ENCODE measurements at regions not wholly inside any gene's neighbourhood (a gene's known extent, or its start where the extent isn't known, plus 50 kb on each side); places are given as distances from the start of the nearest gene placed in this dataset.

DNA sequence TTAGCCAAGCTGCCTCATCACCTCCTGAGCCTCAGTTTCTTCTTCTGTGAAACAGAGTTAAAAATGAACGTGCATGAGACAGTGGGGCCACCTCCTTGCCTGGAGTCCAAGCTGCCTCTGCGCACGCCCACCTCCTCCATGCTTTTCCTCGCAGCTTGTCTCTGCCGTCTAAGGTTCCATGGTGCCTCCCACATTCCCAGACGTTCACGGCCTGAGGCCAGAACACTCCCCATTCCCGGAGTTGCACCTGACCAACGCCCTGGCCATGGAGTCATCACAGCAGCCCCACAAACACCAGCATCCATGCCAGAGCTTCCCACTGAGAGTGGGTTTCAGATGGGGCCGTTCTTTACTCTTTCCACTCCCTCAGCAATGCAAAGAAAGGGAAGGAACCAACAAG lies 183.0 kb upstream of the FOXF1 start:
- DNase-seq (ENCODE audit: low read depth in 4 of 4, low spot score in 2 of 4), result no peak

DNA sequence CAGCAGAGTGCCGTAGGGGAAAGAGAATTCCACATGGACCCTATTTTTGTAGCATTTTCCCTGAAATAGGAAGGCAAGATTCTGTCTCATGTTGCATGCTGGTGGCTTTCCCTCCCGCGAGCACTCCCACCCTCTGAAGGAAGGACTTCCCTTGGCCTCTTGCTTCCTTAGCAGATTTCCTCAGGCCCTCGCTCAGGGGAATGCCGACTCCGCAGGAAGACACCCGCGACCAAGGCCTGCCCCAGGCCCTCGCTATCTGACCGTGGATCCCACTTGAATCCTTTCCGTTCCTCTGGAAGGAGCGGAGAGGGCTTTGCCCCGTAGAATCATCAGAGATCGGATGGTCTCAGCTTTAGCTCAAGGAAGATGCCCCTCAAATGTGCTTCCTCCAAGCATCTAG lies 179.4 kb upstream of the FOXF1 start:
- DNase-seq (ENCODE audit: low read depth in 4 of 4, low spot score in 2 of 4), result no peak

DNA sequence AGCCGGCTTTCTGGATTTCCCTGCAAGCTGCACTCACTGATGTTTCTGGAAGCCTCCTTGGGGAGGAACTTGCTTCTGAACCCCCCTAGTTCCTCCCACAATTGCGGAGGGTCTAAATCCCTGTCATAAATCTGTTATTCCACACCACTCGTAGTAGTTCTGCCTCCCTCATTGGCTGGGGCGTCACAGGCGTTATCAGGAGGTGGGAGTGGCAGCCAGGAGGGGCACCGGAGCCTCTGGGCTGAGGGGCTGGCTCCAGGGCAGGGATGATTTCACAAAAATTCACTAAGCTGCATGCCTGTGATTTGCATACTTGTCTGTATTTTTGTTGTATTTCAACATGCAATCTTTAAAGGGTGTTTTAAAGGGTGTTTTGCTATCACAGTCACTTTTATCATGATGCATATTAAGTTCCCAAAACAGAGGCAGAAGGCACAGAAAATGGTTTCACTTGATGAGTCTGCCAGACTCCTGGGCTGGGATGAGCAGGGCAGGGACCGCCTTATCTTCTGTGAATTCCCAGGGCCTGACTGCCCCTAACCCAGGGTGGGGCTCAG lies 176.2 kb upstream of the FOXF1 start:
- no peak for DNase-seq (ENCODE audit: low read depth in 4 of 4, low spot score in 2 of 4)

DNA sequence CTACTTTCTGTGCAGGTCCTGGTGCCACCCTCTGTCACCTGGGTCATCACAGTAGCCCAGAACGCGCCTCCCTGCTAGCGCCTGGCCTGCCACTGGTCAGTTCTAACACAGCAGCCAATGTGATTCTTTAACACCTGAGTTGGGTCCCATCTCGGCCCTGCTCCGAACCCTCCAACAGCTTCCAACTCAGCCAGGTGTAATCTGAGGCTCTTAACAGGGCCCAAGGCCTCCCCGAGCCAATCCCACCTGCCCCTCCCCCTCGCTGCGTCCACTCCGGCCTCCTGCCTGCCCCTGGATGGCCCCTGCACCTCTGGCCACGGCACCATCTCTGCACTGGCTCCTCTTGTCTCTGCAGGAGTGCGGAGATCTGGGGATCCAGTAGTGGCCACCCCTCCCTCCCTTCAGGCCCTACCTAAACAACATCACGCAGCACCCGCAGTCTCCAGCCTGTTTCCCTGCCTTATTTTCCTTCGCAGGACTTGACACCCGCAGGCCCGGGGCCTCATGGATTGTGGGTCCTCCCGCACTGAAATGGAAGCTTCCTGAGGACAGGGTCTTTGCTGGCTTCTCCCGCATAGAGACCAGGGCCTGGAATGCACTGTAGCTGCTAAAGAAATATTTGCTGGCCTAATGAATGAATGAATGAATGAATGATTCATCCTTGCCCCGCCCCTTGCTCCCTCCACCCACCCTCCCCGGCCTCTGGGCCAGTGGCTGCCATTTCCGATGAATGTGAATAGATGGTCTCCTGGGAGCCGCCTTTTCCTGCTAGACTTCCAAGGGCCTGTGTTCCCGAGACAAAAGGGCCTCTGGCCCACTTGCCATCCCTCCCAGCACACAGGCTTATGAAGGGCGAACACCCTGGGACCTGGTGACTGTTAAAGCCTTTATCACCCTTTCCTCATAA lies 174.8 kb upstream of the FOXF1 start:
- no peak for DNase-seq (ENCODE audit: low read depth in 4 of 4, low spot score in 2 of 4)

DNA sequence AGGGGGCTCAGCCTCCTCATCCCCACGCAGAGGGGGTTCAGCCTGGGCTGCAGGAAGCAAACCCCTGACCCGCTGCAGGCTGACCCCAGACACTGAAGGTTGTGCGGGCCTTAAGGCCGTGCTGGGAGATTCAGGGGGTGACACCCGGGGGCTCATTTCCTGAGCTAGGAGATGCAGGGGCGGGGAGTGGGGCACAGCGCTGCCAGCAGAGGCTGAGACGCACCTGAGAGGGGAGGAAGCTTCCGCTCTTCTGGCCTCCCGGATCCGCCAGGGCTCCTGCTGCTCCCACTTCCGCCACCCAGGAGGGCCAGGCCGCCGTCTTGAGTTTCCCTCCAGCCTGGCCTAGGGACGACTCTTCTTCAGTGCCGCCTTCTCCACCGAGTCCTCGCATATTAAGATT lies 173.2 kb upstream of the FOXF1 start:
- no peak for DNase-seq (ENCODE audit: low read depth in 4 of 4, low spot score in 2 of 4)

DNA sequence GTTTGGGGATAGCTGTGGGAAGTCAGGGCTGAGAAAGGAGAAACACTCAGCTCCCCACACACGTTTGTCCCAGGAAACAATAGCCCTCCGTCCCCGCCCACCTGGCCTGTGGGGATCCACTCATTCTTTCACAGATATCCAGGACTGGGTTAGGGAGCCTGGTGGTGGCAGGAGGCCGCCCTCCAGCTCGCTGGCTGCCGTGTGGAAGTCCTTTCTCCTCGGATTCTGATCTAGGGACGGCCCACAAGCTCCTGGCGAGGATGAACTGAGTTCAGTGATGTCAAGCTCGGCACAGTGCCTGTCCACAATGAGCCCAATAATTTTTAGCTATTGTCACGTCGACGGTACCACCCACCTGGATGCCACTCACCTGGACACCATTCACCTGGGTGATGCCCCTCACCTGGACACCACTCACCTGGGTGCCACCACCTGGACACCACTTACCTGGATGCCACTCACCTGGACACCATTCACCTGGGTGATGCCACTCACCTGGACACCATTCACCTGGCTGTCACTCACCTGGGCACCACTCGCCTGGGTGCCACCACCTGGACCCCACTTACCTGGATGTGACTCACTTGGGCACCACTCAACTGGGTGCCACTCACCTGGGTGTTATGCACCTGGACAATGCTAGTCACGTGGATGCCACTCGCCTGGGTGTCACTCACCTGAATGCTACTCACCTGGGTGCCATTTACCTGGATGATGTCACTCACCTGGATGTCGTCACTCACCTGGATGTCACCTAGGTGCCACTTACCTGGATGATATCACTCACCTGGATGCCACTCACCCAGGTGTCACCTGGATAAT lies 172.5 kb upstream of the FOXF1 start:
- DNase-seq (ENCODE audit: low read depth in 4 of 4, low spot score in 2 of 4), result no peak

DNA sequence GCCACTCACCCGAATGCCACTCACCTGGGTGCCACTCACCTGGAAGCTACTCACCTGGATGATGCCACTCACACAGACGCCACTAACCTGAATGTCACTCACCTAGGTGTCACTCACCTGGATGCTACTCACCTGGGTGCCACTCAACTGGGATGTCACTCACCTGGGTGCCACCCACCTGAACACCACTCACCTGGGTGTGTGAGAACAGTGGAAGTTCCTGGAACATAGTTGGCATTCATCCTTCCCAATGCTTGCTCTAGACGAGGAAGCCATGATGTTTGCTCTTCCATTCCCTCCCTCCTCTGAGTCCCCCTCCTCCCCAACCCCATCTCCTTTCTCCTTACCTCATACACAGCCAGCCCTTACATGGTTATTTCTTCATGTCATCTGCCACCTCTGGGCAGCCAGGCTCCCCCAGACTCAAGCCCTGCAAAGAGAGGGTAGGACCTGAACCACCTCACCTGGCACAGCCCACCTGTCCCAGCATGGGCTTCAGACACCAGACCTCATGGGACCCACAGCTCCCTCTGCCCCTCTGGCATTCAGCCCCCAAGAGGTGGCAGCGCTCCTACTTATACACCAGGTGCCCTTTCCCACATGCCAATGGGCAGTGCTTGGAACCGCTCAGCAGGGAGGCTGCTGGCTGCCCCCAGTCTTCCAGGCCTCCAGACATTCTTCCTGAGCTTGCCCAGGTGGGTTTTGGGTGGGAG lies 171.8 kb upstream of the FOXF1 start:
- DNase-seq (ENCODE audit: low read depth in 4 of 4, low spot score in 2 of 4), result no peak

DNA sequence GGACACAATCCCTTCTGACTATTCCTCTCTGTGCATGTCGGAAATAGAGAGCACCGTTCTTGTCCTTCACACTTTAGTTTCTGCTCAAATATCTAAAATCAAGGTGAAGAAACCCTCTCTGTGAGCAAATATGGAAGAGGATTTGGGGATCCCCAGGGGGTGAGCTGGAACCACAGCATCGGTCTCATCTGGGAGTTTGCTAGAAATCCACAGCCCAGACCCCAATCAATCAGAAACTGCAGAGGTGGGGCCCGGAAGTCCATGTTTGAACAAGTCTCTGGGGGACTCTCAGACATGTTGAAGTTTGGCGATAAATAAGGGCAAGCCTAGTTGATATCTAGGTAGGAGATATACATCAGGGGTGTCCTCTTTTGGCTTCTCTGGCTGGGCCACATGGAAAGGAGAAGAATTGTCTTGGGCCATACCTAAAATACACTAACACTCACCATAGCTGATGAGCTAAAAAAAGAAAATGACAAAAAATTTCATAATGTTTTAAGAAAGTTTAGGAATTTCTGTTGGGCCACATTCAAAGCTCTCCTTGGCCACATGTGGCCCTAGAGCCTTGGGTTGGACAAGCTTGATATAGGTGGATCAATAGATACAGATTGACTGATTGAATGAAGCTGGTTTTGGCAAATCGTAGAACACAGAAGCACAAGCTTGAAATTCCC lies 168.0 kb upstream of the FOXF1 start:
- DNase-seq (ENCODE audit: low read depth in 4 of 4, low spot score in 2 of 4), result no peak

DNA sequence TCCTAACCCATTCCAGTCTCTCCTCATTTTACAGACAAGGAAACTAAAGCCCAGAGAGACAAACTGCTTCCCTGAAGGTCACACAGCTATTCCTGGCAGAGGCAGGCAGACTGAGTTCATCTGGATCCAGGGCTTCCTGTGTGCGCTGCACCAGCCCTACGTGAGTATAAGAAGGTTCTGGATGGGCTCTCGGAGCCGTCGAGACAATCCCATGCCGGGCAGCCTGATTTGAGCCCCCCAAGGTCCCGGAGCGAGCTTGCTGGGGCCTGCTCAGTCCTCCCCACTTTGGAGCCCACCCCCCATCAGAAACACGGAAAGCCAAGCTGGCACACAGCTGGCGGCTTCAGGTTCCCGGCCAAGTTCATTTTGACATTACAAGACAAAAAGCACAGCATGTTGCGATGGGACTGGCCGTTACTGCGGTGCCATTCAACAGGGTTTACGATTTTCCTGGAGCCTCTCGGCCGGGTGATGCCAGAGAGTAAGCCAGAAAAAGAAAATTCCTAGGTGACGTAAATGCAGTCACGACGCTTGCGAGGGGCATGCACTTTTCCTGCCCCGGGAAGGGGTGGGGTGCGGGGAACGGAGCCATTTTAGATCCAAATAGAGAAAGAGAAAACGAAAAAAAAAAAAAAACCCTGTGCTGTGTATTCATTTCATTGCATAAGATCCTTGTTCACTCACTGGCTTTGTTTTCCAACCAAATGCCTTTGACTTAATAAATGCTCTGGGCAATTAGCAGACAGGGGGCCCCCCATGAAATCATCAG lies 167.1 kb upstream of the FOXF1 start:
- no peak for DNase-seq (ENCODE audit: low read depth in 4 of 4, low spot score in 2 of 4)

DNA sequence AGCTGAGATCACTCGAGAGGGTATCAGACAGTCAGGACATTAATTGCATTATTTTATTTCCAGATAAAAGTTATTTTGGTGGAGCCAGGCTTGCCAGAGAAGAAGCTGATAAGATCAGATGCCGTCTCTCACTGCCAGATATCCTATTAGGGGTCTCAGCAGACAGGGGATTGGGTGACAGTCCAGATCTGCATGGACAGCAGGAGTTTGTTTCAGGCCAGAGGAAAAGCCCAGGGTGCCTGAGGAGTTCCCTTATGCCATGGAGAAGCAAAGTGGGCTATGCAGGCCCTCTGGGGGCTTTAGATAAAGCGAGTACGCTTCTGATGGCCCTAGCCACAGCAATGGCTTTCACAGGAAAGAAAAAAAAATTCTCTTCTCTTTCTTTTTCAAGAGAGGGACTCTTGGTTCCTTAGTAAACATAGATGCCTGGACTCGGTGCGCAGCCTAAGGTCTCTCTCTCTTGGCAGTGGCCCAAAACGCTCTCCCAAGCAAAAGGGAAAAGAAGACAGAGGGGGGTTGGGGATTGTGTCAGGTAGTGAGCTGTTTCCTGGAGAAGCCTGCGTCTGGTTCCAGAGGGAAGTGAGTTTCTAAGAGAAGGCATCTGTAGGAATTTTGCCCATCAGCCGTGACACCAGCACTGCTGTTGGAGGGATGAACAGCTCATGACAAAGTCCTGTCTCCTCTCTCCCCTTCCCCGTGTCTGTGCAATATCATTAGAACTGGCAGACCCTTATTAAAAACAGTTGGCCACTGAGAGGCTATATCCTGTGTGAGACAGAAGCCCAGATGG lies 166.3 kb upstream of the FOXF1 start:
- no peak for DNase-seq (ENCODE audit: low read depth in 4 of 4, low spot score in 2 of 4)

DNA sequence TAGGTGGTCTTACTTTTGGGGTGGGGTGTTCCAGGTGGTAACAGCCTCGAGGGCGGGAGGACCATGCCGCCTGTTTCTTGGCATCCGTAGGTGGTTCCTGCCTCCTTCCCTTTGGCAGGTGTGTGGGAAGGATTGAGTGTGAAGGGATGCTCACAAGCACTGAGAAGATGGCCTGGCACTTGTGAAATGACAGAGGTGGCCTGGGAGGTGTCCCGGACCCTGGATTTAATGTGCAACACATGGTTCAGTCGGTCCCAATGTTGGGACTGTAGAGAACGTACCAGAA lies 165.8 kb upstream of the FOXF1 start:
- no peak for DNase-seq (ENCODE audit: low read depth in 4 of 4, low spot score in 2 of 4)

DNA sequence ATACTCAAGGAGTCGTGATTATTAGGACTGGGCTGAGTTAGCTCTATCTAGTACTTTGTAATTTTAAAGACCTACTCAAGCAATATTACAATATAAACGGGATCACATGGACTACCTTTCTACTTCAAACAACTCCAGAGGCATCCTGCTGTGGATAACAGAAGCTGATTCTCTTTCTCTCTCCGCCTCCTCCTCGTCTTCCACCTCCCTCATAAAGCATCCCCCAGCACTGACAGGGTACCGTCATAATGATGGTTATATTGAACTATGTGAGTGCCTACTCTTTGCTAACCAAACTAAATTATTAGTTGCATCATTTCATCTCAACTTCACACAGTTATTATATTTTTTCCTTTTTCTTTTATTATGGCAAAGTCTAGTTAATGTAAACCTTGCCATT lies 165.4 kb upstream of the FOXF1 start:
- no peak for DNase-seq (ENCODE audit: low read depth in 4 of 4, low spot score in 2 of 4)

DNA sequence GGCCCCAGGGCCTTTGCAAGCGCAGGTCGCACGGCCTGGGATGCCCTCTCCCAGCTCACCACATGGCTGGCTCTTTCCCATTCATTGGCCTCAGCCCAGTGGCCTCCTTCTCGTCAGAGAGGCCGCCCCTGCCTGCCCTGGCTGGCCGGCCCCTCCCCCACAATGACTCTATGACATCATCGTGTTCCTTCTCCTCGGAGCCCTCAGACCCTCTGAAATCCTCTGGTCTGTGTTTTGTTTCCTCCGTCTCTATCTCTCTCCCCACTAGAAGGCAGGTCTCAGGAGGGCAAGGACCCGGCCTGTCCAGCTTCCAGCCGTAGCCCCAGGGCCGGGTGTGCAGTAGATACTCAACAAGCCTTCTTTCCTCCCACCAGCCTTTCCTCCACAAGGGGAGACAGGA lies 164.8 kb upstream of the FOXF1 start:
- no peak for DNase-seq (ENCODE audit: low read depth in 4 of 4, low spot score in 2 of 4)

DNA sequence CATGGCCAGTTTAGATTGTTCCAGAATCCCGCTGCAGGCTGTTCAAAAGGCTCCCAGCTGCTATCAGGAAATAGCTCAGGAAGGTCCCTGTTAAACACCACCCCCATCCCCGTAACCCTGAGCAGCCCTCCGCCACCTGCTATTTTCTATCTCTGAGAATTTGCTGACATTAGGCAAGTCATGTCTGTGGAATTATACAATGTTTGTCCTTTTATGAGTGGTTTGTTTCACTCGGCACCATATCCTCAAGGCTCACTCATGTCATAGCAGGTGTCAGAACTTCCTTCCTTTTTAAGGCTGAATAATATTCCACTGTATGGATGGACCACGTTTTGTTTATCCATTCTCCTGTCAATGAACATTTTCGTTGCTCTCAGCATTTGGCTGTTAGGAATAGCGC lies 164.3 kb upstream of the FOXF1 start:
- no peak for DNase-seq (ENCODE audit: low read depth in 4 of 4, low spot score in 2 of 4)

DNA sequence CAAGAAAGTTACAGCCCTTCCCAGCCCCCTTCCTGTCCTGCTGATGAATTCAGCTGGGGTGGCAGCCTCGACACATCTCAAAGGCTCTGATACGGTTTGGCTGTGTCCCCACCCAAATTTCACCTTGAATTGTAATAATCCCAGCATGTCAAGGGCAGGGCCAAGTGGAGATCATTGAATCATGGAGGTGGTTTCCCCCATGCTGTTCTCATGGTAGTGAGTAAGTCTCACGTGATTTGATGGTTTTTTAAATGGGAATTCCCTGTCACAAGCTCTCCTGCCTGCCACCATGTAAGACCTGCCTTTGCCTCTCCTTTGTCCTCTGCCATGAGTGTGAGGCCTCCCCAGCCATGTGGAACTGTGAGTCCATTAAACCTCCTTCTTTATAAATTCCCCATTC lies 163.2 kb upstream of the FOXF1 start:
- no peak for DNase-seq (ENCODE audit: low read depth in 4 of 4, low spot score in 2 of 4)

DNA sequence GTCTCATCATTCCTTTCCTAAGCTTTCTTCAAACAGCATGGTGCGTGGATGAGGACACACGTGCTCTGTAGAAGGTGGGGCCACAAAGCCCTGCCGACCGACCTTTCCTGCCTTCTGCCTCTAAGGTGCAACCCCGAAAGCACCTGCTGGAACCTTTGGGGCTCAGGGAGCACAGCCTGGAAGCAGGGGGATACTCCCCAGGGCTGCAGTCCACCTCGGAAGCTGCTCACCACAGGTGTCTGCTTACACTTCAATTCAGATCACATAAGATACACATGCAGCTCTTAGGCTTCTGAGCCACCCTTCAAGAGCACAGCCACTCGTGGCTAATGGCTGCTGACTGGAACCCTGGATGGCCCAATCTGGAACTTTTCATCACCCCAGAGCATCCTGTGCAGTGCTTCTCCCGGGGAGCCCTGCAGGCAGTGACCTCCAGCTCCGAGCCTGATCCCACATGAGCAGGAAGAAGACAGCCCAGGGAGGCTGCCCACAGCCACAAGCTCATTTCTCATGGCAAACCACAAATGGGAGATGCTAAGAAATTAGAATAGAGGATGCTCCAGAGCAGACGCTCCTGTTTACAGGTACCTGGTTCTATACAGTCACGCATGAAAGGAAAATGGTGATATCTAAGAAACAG lies 162.3 kb upstream of the FOXF1 start:
- DNase-seq (ENCODE audit: low read depth in 4 of 4, low spot score in 2 of 4), result no peak

DNA sequence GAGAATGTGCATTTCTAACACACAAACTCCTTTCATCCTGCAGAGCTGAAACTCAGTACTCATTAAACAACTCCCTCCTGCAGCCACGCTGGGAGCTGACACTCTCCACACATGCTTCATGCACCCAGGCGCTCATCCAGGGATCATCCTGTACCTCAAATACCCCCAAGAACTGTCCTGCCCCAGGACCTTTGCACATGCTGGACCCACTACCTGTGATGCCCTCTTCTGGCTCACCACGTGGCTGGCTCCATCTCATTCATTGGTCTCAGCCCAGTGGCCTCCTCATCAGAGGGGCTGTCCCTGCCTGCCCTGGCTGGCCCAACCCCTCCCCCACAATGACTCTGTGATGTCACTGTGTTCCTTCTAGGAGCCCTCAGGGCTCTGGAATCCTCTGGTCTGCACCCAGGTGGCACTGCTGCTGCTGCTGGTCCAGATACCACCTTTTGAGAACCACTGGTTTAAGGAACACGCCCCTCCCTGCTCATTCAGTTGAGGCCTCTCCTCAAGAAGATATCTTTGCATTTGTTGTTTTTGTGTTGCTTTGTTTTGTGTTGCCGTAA lies 160.9 kb upstream of the FOXF1 start:
- DNase-seq (ENCODE audit: low read depth in 4 of 4, low spot score in 2 of 4), result no peak

DNA sequence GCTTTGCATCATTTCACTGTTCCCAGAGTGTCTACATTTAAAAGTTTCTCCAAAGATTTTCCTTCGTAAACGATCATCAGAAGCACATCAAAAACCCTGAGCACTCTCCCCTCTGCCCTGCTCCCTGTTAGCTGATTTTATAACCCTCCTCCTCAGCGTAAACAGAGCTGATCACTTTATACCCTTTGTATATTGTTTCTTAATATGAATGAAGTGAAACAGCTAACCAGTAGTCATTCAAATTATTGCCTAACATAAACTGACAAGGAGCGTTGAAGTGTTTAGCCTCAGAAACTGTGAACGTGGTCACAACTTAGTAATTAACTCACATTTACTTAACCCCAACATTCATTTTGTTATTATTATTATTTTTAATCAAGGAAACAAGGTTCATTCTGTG lies 160.0 kb upstream of the FOXF1 start:
- no peak for DNase-seq (ENCODE audit: low read depth in 4 of 4, low spot score in 2 of 4)
